NCI-H2107 (cell line): ENCODE measurements at regions not wholly inside any gene's neighbourhood (a gene's known extent, or its start where the extent isn't known, plus 50 kb on each side); places are given as distances from the start of the nearest gene placed in this dataset.

Experiments used
- DNase-seq: peaks from one replicate; lab custom pipeline; 2025; lab: John Stamatoyannopoulos, UW

DNA sequence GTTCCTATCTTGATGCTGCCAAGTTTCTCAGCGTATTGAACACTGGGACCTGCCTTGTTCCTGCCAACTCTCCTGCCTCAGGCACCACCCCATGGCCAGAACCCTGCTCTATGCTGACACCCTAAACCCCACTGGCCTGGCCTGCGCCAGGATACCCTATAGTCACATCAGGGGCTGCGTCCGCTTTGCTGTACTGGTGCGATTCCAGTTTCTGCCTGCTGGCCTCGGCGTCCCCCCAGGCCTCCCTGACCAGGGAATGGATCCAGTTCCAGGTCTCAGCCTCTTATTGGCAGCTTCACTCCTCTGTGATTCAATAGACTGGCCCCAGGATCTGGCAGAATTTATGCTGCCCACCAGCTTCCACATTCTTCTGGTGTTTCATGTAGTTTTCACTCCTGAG lies 55.0 kb downstream of the GPR6 start:
- no peak for DNase-seq

DNA sequence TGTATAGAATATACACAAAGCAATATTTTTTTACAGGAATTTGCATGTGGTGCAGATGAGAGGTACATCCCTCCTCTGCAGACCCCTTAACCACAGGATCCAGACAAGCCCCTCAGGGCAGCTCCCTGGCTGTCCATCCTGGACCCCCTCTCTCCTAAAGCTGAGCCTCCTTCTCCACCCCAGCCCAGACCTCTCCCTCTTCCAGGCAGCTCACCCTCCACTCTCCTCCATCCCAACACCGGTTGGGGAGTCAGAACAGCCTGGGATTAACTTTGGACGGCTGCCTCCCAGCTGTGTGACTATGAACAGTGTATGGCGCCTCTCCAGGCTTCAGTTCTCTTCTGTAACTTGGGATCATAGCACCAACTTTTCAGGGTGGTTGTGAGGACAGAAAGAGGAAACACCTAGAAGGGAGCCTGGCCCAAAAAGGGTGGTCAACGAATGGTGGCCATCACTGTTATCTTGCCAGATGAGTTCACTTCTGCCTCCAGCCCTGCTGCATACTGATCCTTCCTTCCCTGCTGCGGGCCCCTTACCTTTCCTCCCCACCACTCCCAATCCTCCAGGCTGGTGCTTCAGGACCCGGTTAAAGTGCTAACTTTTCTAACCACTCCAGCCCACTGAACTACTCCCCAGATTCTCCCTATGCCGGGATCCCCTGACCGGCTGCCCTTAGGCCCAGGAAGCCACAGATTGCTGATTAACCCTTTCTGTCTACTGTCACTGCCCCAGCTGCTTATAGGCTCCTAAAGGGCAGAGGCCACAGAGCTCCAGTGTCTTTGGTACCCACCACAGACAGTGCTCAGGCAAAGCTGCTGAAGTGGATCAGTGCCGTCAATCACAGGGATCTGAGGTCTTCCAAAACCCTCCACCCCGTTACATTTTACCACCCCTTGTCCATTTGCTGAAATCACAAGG lies 55.9 kb downstream of the GPR6 start:
- DNase-seq = no peak

DNA sequence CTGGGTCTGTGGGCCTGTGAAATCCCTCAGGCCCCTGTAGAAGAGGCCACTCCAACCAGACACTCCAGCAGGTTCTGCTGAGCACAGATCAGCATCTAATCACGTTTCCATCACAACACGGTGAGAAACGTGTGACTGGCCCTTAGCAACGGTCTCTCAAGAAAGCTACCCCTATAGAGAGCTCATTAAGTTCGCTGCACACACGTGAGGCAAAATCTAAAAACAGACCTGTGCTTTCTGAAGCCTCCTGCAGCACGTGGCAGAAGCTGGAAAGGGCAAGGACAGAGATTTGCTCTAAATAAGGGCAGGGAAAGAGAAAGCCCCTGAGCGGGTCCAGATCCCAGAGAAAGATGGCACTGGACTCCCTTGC lies 56.5 kb downstream of the GPR6 start:
- no peak for DNase-seq

DNA sequence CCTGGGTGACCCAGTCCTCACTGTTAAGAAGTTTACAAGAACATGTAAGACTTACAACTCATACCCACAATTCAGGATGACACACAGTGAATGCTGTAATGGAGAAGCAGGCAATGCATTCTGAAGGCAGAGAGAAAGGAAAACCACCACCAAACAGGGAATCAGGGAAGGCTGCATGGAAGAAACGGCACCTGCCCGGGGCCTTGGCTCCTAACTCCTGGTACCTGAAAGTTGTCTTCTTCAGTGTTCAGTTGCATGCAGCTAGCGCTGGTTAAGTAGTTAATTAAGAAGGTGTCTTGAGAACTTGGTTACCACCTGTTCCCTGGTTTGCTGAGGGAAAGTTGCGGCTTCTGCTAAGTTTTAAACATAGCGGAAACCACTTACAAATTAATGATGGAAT lies 57.2 kb downstream of the GPR6 start:
- DNase-seq = no peak

DNA sequence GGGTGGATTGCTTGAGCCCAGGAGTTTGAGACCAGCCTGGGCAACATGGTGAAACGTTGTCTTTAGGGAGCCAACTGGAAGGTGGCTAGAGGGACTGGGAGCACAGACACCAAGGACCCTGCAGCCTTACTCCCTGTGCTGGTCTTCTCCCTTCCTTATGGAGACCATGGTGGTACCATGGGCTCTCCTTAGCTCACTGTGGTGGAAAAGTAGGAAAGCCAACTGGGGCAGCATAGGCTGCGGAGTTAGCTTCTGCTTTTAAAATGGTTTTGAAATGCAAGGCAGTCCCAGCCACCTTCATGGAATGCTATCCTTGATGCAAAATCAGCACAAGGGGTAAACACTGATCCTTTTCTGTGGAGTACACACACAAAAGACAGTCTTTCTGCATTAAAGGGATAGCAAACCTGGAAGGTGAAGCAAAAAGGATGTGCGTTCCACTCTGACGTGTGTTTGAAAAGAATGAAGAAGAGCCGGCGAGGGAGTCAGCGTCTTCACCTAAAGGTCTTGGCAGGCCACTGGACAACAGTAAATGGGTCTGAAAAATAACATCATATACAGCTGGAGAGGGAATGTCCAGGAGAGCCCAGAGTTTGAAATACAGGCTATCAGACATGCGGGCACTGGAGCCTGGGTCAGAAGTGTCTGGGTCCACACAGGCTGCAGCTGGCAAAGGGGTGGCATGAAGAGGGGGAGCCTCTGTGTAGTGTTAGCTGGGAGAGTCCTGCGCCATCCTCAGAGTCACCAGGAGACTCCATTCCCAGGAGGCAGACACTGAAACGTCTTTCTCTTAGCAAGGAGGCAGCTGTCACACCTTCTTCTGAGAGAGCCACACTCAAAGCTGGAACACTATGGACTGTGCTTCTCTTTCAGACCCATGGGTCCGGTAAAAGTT lies 58.5 kb downstream of the GPR6 start:
- no peak for DNase-seq

DNA sequence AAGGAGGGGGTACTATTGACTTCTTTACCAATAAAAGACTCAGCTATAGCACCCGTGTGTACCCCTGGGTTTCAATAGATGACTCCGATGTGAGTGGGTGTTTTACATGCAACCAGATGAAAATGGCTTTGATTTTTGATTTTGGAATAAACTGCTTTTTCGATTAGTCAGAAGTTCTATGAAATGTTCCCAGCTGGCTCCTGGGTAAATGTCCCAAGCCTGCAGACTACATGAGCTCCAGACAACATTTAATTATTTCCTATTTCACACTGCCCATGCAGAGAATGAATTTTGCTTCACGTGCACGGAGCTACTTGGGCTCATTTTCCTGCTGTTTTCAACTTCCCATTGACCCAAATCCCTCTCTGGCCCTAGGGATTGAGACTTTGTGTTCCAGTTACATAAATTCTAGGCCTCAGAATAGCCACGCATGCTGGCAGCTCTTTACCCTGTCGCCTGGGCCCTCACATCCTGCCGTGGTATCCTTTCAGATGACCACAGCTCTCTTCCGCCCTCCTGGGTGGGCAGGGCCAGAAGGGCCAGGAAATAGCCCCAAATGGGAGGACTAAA lies 59.7 kb downstream of the GPR6 start:
- DNase-seq = no peak

DNA sequence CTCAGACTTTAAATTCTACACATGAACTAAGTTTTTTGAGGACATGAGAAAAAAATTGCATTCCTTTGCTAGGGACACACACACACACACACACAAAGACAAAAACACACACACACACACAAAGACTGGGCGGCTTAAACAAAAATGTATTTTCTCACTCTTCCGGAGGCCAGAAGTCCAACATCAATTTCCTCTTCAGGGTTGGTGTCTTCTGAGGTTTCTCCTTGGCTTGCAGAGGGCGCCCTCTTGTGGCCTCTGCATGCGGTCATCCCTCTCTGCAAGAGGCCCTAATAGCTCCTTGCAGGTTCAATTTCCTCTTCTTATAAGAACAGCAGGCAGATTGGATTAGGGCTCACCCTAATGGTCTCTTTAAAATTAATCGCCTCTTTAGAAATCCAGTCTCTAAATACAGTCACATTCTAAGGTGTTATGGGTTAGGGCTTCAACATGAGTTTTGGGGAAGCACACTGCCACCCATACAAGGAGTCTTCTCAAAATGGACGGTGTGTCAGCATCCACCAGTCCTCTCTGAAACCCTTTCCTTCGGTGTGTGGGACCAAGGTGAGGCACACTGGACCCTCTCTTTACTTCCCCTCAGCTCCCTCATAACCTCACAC lies 61.4 kb downstream of the GPR6 start:
- peak; percentile 67 for DNase-seq

DNA sequence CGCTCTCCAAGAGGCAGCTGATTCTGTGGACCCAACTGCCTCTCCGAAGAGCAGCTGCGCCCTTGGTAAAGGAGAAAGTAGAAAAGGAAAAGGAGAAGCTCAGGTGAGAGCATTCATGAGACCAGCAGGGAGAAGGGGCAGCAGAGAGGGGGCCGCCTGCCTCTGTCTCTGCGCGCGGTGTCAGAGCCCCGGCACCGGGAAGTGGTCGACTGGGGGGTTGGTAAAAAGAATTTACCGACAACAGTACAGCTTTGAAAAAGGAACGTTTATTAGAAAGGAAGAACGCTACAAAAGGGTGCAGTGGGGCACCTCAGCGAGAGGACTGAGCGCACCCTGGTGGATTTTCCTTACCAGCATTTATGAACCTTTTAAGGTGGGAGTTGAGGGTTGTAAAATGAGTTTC lies 61.9 kb downstream of the GPR6 start:
- peak; percentile 33 for DNase-seq

DNA sequence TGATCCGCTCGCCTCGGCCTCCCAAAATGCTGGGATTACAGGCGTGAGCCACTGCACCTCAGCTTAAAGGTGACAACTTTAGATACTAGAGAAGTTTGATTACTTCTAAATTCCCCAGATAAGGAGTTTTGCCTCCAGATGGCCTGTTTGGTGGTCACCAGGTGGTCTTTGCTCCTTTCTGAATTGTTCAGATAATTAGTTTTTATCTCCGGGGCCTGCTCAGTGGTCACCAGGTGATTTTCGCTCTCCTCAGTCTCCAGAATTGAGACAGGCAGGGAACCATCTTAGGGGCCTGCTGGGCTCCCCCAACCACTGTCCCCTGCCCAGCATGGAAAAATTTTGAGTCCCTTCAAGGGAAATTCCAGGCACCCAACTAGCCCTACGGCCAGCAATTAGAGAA lies 62.6 kb downstream of the GPR6 start:
- no peak for DNase-seq

DNA sequence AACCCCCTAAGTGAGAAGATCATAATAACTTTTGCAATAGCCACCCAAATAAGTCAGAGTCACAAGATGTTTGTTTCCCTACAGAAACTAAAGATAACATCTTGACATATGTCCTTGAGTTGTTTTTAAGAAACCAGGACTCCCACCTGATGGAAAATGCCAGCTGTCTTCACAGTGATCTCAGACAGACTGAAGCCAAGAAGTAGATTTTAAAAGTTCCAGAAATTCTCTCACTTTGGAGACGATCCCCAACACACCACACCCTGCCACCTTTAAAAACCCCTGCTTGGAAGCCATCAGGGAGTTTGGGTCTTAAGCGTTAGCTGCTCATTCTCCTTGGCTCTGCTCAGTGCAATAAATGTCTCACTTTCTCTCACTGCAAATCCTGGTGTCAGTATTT lies 63.0 kb downstream of the GPR6 start:
- no peak for DNase-seq

DNA sequence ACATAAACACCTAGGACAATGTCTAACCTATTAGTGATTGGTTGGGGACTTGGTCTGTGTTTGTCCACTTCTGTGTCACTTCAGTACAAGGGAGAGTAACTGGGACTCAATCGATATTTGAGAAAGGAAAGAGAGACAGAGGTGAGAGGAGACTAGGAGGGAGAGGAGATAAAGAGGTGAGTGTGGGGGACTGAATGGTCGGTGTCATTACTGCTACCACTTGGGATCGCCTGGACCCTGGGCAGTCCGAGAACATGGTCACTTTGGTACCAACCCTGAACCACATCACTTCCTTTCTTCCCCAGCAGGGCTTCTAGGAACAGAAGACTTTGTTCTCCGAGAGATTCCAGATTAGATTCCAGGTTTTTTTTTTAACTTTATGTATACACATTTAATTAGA lies 63.7 kb downstream of the GPR6 start:
- DNase-seq = no peak

DNA sequence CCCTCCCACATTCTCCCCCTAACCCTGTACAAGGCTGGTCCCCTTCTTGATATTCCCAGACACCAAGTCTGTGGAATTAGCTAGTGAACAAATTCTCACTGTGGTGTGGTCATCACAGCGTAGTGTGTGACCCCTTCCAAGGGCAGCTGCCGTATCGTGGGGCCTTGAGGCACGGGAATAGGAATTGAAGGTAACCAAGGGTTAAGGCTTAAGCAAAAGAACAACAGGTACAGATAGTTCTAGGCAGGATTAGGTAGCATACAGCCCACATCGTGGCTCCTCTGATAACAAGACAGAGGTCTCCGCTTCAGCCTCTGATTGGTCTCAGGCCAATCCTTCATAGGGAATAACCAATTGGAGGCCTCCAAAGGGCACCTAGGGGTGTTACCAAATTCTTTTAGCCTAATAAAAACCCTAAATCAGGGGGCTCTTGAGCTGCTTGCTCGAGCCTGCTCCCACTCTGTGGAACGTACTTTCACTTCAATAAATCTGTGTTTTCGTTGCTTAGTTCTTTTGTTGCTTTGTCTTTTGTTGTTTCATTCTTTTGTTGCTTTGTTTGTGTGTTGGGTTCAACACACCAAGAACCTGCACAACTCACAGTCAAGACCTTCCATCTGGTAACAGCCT lies 64.7 kb downstream of the GPR6 start:
- no peak for DNase-seq

DNA sequence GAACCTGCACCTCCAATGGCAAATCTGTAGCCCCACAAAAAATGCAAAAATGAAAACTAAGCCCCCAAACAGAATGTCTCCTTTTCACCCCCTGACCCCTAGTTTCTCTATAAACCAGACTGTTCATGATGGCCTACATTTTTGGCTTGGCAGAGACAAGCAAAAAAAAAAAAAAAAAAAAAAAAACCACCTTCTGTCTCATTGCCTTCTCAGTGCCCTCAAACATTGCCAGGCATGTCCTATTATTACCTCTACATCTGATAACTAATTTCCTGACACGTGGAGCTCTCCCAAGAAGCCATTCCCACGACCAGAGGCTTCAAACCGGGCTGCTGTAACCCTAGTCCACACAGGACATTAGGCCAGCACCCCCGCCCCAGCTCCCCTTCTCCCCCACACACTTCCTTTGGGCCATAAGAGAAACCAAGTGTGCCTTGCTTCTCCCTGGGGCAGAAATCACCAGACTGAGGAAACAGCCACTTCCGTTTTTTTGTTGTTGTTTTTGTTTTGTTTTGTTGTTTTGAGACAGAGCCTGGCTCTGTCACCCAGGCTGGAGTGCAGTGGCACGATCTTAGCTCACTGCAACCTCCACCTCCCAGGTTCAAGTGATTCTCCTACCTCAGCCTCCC lies 65.4 kb downstream of the GPR6 start:
- DNase-seq = no peak

DNA sequence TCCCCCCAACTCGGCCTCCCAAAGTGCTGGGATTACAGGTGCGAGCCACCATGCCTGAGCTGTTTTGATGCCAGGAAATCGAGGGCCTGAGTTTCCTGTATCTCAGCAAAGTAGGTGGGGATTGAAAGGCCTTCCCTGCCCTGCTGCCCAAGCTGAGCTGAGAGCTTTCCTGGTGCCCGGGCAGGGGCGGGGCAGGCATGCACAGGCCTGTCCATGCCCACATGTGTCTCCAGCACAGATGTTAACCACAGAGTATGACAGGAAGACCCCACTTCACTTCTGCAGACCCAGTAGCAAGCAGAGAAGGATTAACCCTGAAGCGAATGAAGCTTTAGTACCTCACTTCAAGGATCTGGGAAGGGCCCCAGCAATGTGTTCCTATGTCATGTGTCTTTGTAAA lies 66.0 kb downstream of the GPR6 start:
- no peak for DNase-seq

DNA sequence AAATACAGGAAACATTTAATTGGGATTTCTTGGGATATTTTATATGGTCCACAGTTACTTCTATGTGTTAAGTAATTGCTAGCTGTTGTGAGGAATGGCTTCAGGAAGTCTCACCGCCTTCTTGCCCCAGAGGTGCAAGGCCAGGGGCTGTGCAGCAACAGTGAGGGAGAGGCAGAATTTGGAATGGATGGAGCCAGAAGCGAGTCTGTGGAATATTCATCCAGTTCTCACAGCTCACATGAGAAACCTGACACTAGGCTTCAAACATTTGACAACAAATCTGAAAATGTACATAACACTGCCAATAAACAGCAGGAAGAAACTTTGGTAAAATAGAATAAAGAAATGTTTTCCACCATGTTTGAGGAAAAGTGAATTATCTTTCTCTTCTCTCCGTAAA lies 66.5 kb downstream of the GPR6 start:
- no peak for DNase-seq

DNA sequence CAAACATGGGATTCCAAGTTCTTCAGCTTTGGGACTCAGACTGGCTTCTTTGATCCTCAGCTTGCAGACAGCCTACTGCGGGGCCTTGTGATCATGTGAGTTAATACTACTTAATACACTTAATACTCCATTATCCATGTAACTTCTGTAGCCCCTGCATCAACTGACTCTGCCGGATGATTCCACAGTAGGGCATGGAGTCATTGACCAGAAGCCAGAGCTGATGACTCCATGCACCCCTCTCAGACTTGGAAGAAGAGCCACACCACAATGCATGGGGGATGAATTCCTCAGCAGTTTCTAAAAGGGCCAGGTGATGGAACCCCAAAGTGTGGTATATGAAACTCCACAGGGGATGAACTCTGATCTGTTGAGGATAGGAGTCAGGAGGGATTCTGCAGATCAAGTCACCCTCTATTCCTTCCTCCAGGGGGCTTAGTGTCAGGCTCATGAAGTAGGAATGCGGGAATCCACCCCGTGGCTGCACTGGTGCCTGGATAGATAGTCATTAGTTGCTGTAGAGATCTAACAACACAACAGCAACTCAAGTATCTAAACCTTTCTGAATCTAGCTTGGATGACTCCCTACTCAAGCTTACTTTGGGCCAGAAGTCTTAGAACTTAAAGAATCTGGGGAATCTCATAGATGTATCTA lies 70.2 kb downstream of the GPR6 start:
- DNase-seq = no peak

DNA sequence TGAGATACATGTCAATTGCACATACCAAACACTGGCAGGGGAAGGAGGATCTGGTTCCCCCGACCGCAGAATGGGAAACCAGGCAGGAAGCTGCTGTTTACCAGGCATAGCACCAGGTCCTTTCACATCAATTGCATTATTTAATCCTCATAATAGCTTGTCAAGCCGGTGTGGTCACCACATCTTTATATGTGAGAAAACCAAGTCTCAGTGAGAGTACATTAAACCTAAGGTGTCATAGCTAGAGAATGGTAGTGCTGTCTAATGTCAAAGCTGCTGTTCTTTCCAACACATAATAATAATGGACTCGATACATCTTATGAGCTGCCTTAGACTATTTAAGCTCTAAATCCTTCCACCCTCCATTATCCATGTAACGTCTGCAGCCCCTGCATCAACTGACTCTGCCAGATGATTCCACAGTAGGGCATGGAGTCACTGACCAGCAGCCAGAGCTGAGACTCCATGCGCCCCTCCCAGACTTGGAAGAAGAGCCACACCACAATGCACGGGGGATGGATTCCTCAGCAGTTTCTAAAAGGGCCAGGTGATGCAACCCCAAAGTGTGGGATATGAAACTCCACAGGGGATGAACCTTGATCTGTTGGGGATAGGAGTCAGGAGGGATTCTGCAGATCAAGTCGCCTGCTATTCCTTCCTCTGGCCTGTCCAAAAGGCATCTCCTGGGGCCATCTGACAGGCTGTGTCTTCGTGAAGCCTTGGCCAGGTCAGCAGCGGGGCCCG lies 71.8 kb downstream of the GPR6 start:
- DNase-seq = no peak
